ENCODE measurements at regions not wholly inside any gene's neighbourhood (a gene's known extent, or its start where the extent isn't known, plus 50 kb on each side); places are given as distances from the start of the nearest gene placed in this dataset.

- H3K27ac ChIP-seq = no peak overlapping the region
- no peak for TF ChIP-seq CTCF (conservative IDR thresholded peaks at IDR 0.05)
These were observed 62.4 kb upstream of the ZNF608 start for GRCh38 chr5:124808842-124809268.

GRCh38 chr5:124810396-124811006 lies 64.1 kb upstream of the ZNF608 start:
- TF ChIP-seq CTCF (conservative IDR thresholded peaks at IDR 0.05) = no peak
- H3K27ac ChIP-seq = no peak overlapping the region

- no peak for TF ChIP-seq CTCF (conservative IDR thresholded peaks at IDR 0.05)
- no peak overlapping the region for H3K27ac ChIP-seq
These were observed 66.4 kb upstream of the ZNF608 start for GRCh38 chr5:124812771-124813358.

- no peak overlapping the region for H3K27ac ChIP-seq
- TF ChIP-seq CTCF (conservative IDR thresholded peaks at IDR 0.05) = no peak
These were observed 69.9 kb upstream of the ZNF608 start for GRCh38 chr5:124816381-124816780.

- no peak overlapping the region for H3K27ac ChIP-seq
- TF ChIP-seq CTCF (conservative IDR thresholded peaks at IDR 0.05) = no peak
These were observed 72.8 kb upstream of the ZNF608 start for GRCh38 chr5:124819201-124819600.

- no peak for TF ChIP-seq CTCF (conservative IDR thresholded peaks at IDR 0.05)
- H3K27ac ChIP-seq = no peak overlapping the region
These were observed 76.2 kb upstream of the ZNF608 start for GRCh38 chr5:124822647-124823046.

- H3K27ac ChIP-seq = no peak overlapping the region
- no peak for TF ChIP-seq CTCF (conservative IDR thresholded peaks at IDR 0.05)
These were observed 76.9 kb upstream of the ZNF608 start for GRCh38 chr5:124823380-124823779.

Measured in VCaP (cell line).